ENCODE measurements at regions not wholly inside any gene's neighbourhood (a gene's known extent, or its start where the extent isn't known, plus 50 kb on each side); places are given as distances from the start of the nearest gene placed in this dataset.
"Not testable (repeated sequence)": the region's sequence is repeated elsewhere in the genome, so short reads cannot be mapped to it uniquely, and the experiment has no call there.

DNA sequence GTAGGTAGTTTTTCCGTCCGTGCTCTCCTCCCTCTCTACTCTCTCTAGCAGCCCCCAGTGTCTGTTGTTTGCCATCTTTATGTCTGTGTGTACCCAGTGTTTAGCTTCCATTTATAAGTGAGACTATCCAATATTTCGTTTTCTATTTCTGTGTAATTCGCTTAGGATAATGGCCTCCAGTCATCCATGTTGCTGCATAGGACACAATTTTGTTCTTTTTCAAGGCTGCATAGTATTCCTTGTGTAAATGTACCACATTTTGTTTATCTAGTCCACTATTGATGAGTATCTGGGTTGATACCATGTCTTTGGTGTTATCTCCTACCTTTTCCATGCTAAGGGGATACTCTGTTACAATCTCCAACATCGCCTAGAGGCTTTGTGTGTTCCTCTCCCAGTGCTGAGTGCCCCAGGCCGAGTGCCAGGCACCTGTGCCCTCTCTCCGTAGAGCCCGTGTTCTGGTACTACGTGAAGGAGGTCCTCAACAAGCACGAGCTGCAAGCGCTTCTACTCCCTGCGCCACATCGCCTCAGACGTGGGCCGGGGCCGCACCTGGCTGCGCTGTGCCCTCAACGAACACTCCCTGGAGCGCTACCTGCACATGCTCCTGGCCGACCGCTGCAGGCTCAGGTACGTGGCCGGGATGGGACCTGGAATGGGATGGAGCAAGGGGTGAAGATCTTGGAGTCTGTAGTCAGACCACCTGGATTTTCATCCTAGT, 51.0 kb downstream of the NPIPB11 start:
- H3K4me1 ChIP-seq; H3K4me3 ChIP-seq; H3K27me3 ChIP-seq; H3K27ac ChIP-seq; H3K9me3 ChIP-seq; intact Hi-C loops (cut with DNase I); DNase-seq; H3K36me3 ChIP-seq: not testable (repeated sequence)
- whole genome bisulfite sequencing, 2 donors: 96 to 97% methylated on average over 21 to 22 of the region's 23 CpGs

- intact Hi-C loops (cut with DNase I); H3K36me3 ChIP-seq; H3K27ac ChIP-seq; H3K4me3 ChIP-seq; H3K27me3 ChIP-seq; H3K4me1 ChIP-seq; DNase-seq; H3K9me3 ChIP-seq: not testable (repeated sequence)
- WGBS, 2 donors: 75 to 77% methylated on average over 2 of the region's 5 CpGs
Measured at GRCh38 chr16:29354449-29354848, 52.1 kb downstream of the NPIPB11 start.

DNA sequence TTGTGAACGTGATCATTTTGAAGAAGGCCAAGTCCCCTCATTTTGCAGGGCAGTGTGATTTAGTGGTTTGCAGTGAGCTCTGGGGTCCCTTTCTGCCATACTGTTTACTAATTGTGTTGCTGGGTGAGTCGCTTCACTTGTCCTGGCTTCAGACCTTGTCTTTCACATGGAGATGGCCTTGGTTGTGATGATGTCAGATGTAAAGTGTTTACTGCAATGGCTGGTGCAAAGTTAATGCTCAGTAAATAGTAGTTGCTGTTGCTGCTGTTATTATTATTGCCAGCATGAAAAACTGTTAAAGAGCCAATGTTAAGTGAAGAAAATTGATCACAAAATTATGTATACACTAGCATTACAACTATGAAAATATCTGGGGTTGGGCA, 53.9 kb downstream of the NPIPB11 start:
- H3K4me1 ChIP-seq; H3K9me3 ChIP-seq; H3K27me3 ChIP-seq; intact Hi-C loops (cut with DNase I); H3K4me3 ChIP-seq; DNase-seq; H3K27ac ChIP-seq; H3K36me3 ChIP-seq: not testable (repeated sequence)
- 95 to 97% methylated on average over 1 of the region's 2 CpGs for WGBS, 2 donors

GRCh38 chr16:29351970-29352616, 54.4 kb downstream of the NPIPB11 start:
- H3K36me3 ChIP-seq; H3K4me1 ChIP-seq; H3K27ac ChIP-seq; H3K4me3 ChIP-seq; H3K9me3 ChIP-seq; intact Hi-C loops (cut with DNase I); H3K27me3 ChIP-seq; DNase-seq: not testable (repeated sequence)
- 69 to 88% methylated on average over 9 of the region's 9 CpGs for WGBS, 2 donors

DNA sequence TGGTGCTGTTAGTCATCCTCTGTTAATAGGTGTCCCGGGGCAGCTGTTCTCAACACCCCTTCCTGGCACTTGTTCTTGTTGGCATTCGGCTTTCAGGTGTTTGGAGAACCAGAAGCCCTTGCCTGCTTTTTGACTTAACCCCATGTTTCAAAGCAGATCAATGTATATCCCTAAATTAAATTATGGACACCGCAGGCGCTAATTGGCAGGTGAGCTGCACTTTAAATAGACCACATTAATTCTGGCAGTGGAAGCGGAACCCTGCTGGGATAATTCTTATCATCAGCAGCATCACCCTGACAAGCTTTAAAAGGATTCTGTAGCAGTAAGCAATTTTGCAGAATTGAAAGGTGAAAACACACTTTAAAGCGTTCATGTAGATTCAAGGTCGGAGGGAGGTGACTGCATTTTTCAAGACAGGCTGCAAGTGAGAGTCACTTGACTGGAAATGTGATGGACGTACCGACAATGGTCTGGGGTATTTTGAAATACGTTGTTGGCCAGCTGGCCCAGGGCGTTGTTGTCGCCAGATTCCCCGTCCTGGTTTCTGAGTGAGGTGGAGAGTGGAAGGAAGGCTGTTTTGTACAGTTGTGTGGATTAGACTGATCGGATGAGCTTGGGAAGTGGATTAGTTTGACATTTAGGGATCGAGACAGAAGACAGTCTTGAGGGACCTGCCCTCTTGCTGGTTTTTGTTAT, 55.1 kb downstream of the NPIPB11 start:
- H3K9me3 ChIP-seq; H3K27me3 ChIP-seq; intact Hi-C loops (cut with DNase I); DNase-seq; H3K36me3 ChIP-seq; H3K4me3 ChIP-seq; H3K4me1 ChIP-seq; H3K27ac ChIP-seq: not testable (repeated sequence)
- 93% methylated on average over 13 of the region's 15 CpGs for WGBS, 2 donors

DNA sequence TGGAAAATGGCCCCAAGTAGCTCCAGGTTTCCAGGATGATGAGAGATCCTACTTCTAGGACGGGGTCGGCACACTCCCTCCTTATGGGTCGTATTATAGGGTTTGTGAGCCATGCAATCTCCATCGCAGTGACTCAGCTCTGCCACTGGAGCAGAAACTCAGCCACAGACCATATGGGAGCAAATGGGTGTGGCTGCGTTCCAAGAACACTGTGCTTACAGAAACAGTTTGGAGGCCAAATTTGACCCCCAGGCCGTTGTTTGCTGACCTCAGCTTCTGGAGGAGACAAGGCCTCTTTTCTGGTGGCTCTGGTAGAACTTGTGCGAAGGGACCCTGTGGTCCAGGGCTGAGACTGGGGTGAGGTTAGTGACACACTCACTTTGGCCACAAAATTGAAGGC, 56.5 kb downstream of the NPIPB11 start:
- H3K9me3 ChIP-seq; H3K27ac ChIP-seq; intact Hi-C loops (cut with DNase I); H3K4me3 ChIP-seq; H3K36me3 ChIP-seq; H3K4me1 ChIP-seq; H3K27me3 ChIP-seq: not testable (repeated sequence)
- 61 to 65% methylated on average over 7 of the region's 7 CpGs for WGBS, 2 donors
- peak; percentile 75 for DNase-seq

DNA sequence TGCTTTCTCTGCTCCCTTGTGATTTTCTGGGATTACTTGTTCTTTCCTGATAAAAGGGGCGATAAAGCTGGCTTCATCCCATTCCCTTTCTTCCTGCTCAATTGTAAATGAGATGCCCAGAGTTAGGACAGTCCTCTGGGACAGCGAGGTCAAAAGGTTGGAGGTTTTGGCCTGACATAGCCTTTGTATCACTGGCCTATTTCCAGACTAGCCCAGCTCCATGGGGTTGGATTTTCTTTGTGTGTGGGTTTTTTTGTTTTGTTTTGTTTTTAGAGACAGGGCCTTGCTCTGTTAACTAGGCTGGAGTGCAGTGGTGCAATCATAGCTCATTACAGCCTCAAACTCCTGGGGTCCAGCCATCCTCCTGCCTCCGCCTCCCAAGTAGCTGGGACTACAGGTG, 57.8 kb downstream of the NPIPB11 start:
- WGBS, 2 donors: 91 to 96% methylated on average over 3 of the region's 3 CpGs
- H3K27me3 ChIP-seq; H3K4me3 ChIP-seq; intact Hi-C loops (cut with DNase I); H3K4me1 ChIP-seq; H3K9me3 ChIP-seq; H3K36me3 ChIP-seq; DNase-seq: not testable (repeated sequence)
- peak overlapping the region in 2 of 4 donors; percentile 32 to 39 for H3K27ac ChIP-seq

- DNase-seq; H3K4me3 ChIP-seq; H3K4me1 ChIP-seq; H3K27me3 ChIP-seq; intact Hi-C loops (cut with DNase I); H3K36me3 ChIP-seq; H3K9me3 ChIP-seq: not testable (repeated sequence)
- peak overlapping the region in 2 of 4 donors; percentile 32 to 39 for H3K27ac ChIP-seq
- WGBS, 2 donors: 80 to 96% methylated on average over 1 of the region's 2 CpGs
Measured at GRCh38 chr16:29348123-29348690, 58.3 kb downstream of the NPIPB11 start.

DNA sequence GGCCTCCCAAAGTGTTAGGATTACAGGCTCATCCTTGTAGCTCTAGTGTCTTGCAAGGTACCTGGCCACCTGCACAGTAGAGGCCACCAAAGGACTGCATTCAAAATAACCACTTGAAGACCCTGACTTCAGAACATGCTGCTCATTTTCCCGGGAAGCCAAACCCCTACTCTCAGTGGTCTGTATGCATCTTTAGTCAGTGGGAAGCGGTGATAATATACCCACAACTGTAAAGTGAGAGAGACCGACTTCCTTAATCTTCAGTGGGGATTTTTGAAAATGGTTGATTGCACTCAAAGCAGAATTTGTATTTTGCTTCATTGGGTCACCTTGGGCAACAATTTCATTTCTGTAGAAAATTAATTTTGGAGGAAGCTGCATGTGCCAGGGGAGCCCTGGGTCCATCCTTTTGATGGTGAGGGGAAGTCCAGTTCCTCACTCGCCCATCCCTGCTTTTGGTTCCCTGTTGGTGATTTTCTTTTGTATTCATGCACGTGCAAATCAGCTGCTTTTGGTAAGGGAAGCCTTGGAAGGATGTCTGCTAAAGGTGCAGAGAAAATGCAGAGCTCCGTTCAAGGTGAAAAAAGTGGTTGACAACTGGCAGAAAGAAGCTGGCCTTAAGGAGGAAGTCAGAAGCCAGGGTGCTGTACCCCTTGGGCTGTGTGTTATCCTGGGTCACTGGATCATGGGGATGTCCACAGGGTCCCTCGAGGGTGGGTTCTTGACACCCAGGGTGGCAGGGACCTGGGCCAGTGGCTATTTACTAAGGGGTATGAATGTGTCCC, 59.5 kb downstream of the NPIPB11 start:
- 72 to 92% methylated on average over 7 of the region's 7 CpGs for WGBS, 2 donors
- H3K36me3 ChIP-seq; H3K27ac ChIP-seq; H3K4me3 ChIP-seq; H3K4me1 ChIP-seq; intact Hi-C loops (cut with DNase I); DNase-seq; H3K9me3 ChIP-seq; H3K27me3 ChIP-seq: not testable (repeated sequence)

GRCh38 chr16:29346203-29346602, 60.3 kb downstream of the NPIPB11 start:
- H3K9me3 ChIP-seq; H3K4me1 ChIP-seq; H3K4me3 ChIP-seq; DNase-seq; H3K36me3 ChIP-seq; H3K27ac ChIP-seq; intact Hi-C loops (cut with DNase I); H3K27me3 ChIP-seq: not testable (repeated sequence)
- WGBS, 2 donors: 67 to 90% methylated on average over 2 of the region's 2 CpGs

GRCh38 chr16:29342937-29343336, 63.6 kb downstream of the NPIPB11 start:
- H3K27me3 ChIP-seq: not testable (repeated sequence)

More at GRCh38 chr16:29342937-29343336, 63.6 kb downstream of the NPIPB11 start:
- H3K36me3 ChIP-seq; intact Hi-C loops (cut with DNase I); H3K9me3 ChIP-seq; DNase-seq; H3K4me3 ChIP-seq; H3K4me1 ChIP-seq; H3K27ac ChIP-seq: not testable (repeated sequence)
- 80 to 93% methylated on average over 4 of the region's 4 CpGs for WGBS, 2 donors

All from sigmoid colon (tissue), 6 donors.